ENCODE measurements at regions not wholly inside any gene's neighbourhood (a gene's known extent, or its start where the extent isn't known, plus 50 kb on each side); places are given as distances from the start of the nearest gene placed in this dataset.

GRCh38 chr18:54696616-54697293, 105.7 kb downstream of the DYNAP start:
- no peak overlapping the region for H2AFZ ChIP-seq (ENCODE audit: insufficient read depth, low read depth, low read length, poor library complexity, severe bottlenecking)
- no peak overlapping the region for H3K27ac ChIP-seq (ENCODE audit: low read depth in 1 of 2, low read length in 2 of 2)
- Mint-ChIP-seq H3K27ac (no peak overlapping the region), H3K9me3 (peaks cover 0 to 2% (median 0%) of the 10 kb centered on the region in 7 donors), H3K4me3 (no peak overlapping the region), H3K36me3 (no peaks in the 10 kb centered on the region), H3K27me3 (ENCODE audit: low read depth in 3 of 3) (peaks cover 0 to 4% (median 1%) of the 10 kb centered on the region in 3 donors), H3K4me1 (no peaks in the 10 kb centered on the region)
- H3K4me3 ChIP-seq (replicated peaks in 1 of 3; ENCODE audit: low read depth in 2 of 3, low read length in 3 of 3): no peak overlapping the region
- no peaks in the 10 kb centered on the region for H3K36me3 ChIP-seq (replicated peaks in 1 of 2; ENCODE audit: control insufficient read depth in 1 of 2, insufficient read depth in 2 of 2, low read length in 2 of 2)
- no peak overlapping the region for H3K4me2 ChIP-seq (replicated peaks; ENCODE audit: extremely low read depth, low read length, poor library complexity, severe bottlenecking)
- H3K9ac ChIP-seq (ENCODE audit: insufficient read depth, low read length, poor library complexity, severe bottlenecking): no peak overlapping the region
- H3K79me2 ChIP-seq (ENCODE audit: insufficient read depth, low read length): no peaks in the 10 kb centered on the region
- no peak for DNase-seq
- TF ChIP-seq CTCF (IDR thresholded peaks at IDR 0.05): no peak
- no peaks in the 10 kb centered on the region for H3K4me1 ChIP-seq (ENCODE audit: control insufficient read depth in 1 of 2, insufficient read depth in 2 of 2, low read length in 2 of 2)
- intact Hi-C loops (cut with micrococcal nuclease): no loop called here
- no CpG with 5 or more reads among the region's 4 CpGs for WGBS (ENCODE audit: insufficient coverage)
- no peaks in the 10 kb centered on the region for H3K9me3 ChIP-seq (replicated peaks in 1 of 2; ENCODE audit: control insufficient read depth in 1 of 2, insufficient read depth in 1 of 2, low read length in 2 of 2)
- no peaks in the 10 kb centered on the region for H3K27me3 ChIP-seq (ENCODE audit: control insufficient read depth in 2 of 2, insufficient read depth in 2 of 2, low read length in 2 of 2)
- no peaks in the 10 kb centered on the region for H4K20me1 ChIP-seq (ENCODE audit: insufficient read depth, low read length)

GRCh38 chr18:54700580-54700979, 109.5 kb downstream of the DYNAP start:
- Histone ChIP-seq H3K4me1 (ENCODE audit: control insufficient read depth in 1 of 2, insufficient read depth in 2 of 2, low read length in 2 of 2) (no peaks in the 10 kb centered on the region), H3K36me3 (replicated peaks in 1 of 2; ENCODE audit: control insufficient read depth in 1 of 2, insufficient read depth in 2 of 2, low read length in 2 of 2) (no peaks in the 10 kb centered on the region), H3K27me3 (ENCODE audit: control insufficient read depth in 2 of 2, insufficient read depth in 2 of 2, low read length in 2 of 2) (no peaks in the 10 kb centered on the region), H4K20me1 (ENCODE audit: insufficient read depth, low read length) (no peaks in the 10 kb centered on the region), H3K79me2 (ENCODE audit: insufficient read depth, low read length) (no peaks in the 10 kb centered on the region), H3K9me3 (replicated peaks in 1 of 2; ENCODE audit: control insufficient read depth in 1 of 2, insufficient read depth in 1 of 2, low read length in 2 of 2) (no peaks in the 10 kb centered on the region), H3K9ac (ENCODE audit: insufficient read depth, low read length, poor library complexity, severe bottlenecking) (no peak overlapping the region), H3K27ac (ENCODE audit: low read depth in 1 of 2, low read length in 2 of 2) (no peak overlapping the region), H3K4me2 (replicated peaks; ENCODE audit: extremely low read depth, low read length, poor library complexity, severe bottlenecking) (no peak overlapping the region), H2AFZ (ENCODE audit: insufficient read depth, low read depth, low read length, poor library complexity, severe bottlenecking) (no peak overlapping the region), H3K4me3 (replicated peaks in 1 of 3; ENCODE audit: low read depth in 2 of 3, low read length in 3 of 3) (no peak overlapping the region)
- no peaks in the 10 kb centered on the region for H3K4me1 Mint-ChIP-seq
- no peak overlapping the region for H3K27ac Mint-ChIP-seq
- no peaks in the 10 kb centered on the region for H3K36me3 Mint-ChIP-seq
- no peak overlapping the region for H3K4me3 Mint-ChIP-seq
- peaks cover 3 to 10% (median 3%) of the 10 kb centered on the region in 3 donors for H3K27me3 Mint-ChIP-seq (ENCODE audit: low read depth in 3 of 3)
- intact Hi-C loops (cut with micrococcal nuclease): no loop called here
- no peak for TF ChIP-seq CTCF (IDR thresholded peaks at IDR 0.05)
- no peak for DNase-seq
- 100% methylated on average over 1 of the region's 1 CpG for WGBS (ENCODE audit: insufficient coverage)
- peaks cover 0 to 2% (median 0%) of the 10 kb centered on the region in 7 donors for H3K9me3 Mint-ChIP-seq
